Activated T-helper 1 cell treated with anti-CD3 and anti-CD28 coated beads, Interleukin-12 subunit alpha, Interleukin-12 subunit beta, Interleukin-2, Interleukin-4 antibody, amounts not matched to agents 30 ng/mL and 10 ng/mL and 1 ng/mL, durations not matched to agents 14 hours and 24 hours and 36 hours (primary cell): ENCODE measurements at regions not wholly inside any gene's neighbourhood (a gene's known extent, or its start where the extent isn't known, plus 50 kb on each side); places are given as distances from the start of the nearest gene placed in this dataset.

ENCODE experiments used
- DNase-seq: peaks from one replicate; pipeline ENCODE4 v3.0.0; 2021; ENCODE audit warnings: low spot score
- H3K27ac Mint-ChIP-seq: one replicate; pipeline ENCODE4 v1.8.0; 2021; ENCODE audit warnings: mild to moderate bottlenecking, mixed read lengths
- H3K27me3 Mint-ChIP-seq: one replicate; pipeline ENCODE4 v1.8.0; 2022; ENCODE audit warnings: mild to moderate bottlenecking, moderate library complexity, mixed read lengths; ENCODE audit not compliant: insufficient read depth
- H3K36me3 Mint-ChIP-seq: one replicate; pipeline ENCODE4 v1.8.0; 2021; ENCODE audit warnings: low read depth, mixed read lengths
- H3K4me1 Mint-ChIP-seq: one replicate; pipeline ENCODE4 v1.8.0; 2021; ENCODE audit warnings: low read depth, mixed read lengths
- H3K4me3 Mint-ChIP-seq: one replicate; pipeline ENCODE4 v1.8.0; 2021; ENCODE audit warnings: mild to moderate bottlenecking, moderate library complexity, mixed read lengths
- H3K9me3 Mint-ChIP-seq: one replicate; pipeline ENCODE4 v1.8.0; 2021; ENCODE audit warnings: mixed read lengths
- intact Hi-C: fragments of 100-400 bp; cut with micrococcal nuclease; formaldehyde crosslinking; loops from one replicate; pipeline ENCODE4 v1.15.1; 2024

DNA sequence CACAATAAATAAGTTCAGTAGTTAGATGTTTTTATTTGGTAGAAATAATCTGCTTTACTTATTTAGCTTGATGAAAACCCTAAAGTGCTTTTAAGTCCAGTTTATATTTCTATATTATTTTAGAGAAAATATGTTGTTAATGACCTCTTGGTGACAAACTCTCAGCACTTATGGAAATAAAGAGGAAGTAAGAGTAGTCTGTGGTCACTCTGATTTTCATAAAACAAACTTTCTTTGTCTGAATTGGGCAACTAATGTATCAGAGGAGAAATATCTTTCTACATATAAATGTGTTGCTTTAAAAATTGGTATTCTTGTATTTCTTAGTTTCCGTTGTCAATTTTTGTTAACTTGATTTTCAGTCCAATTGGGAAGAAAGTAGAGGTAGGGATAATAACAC is 878.9 kb upstream of the SEL1L start:
- Mint-ChIP-seq H3K27ac (no peak overlapping the region), H3K4me1 (no peaks in the 10 kb centered on the region), H3K36me3 (no peaks in the 10 kb centered on the region), H3K9me3 (peaks cover 16% of the 10 kb centered on the region), H3K4me3 (no peak overlapping the region), H3K27me3 (no peaks in the 10 kb centered on the region)
- DNase-seq: no peak
- intact Hi-C loops: no loop called here

DNA sequence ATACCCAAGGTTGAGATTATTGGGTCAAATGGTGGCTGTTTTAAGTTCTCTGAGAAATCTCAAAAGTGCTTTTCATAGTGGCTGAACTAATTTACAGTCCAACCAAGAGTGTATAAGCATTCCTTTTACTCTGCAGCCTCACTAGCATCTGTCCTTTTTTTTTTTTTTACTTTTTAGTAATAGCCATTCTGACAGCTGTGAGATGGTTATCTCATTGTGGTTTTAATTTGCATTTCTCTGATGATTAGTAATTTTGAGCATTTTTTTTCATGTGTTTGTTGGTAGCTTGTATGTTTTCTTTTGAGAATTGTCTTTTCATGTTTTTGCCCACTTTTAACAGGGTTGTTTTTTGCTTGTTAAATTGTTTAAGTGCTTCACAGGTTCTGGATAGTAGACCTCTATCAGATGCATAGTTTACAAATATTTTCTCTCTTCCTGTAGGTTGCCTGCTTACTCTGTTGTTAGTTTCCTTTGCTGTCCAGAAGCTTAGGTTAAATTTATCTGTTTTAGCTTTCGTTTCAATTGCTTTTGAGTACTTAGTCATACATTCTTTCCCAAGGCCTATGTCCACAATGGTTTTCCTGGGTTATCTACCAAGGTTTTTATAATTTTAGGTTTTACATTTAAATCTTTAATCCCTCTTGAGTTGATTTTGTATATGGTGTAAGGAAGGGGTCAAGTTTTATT is 881.3 kb upstream of the SEL1L start:
- Mint-ChIP-seq H3K4me1 (no peaks in the 10 kb centered on the region), H3K4me3 (no peak overlapping the region), H3K9me3 (peaks cover 32% of the 10 kb centered on the region), H3K36me3 (no peaks in the 10 kb centered on the region), H3K27me3 (no peaks in the 10 kb centered on the region), H3K27ac (no peak overlapping the region)
- DNase-seq: no peak
- intact Hi-C loops: no loop called here

DNA sequence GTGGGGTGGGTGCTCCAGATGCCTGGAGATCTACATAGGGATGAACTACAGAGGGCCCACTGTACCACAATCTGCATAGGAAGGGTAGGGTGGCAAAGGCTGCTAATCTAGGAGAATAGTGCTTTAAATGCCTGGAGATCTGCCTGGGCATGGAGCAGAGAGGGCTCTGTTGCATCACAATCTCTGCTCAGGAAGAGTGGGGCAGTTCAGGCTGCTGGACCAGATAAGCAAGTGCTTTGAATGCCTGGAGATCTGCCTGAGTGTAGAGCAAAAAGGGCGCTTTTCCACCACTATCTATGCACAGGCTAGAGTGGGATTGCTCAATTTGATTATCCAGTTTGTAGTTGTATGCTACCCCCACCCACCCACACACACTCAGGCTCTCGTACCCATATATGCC is 886.3 kb upstream of the SEL1L start:
- peaks cover 50% of the 10 kb centered on the region for H3K9me3 Mint-ChIP-seq
- no peaks in the 10 kb centered on the region for H3K36me3 Mint-ChIP-seq
- H3K4me3 Mint-ChIP-seq: no peak overlapping the region
- no peaks in the 10 kb centered on the region for H3K27me3 Mint-ChIP-seq
- intact Hi-C loops: no loop called here
- no peak for DNase-seq
- no peaks in the 10 kb centered on the region for H3K4me1 Mint-ChIP-seq
- no peak overlapping the region for H3K27ac Mint-ChIP-seq

DNA sequence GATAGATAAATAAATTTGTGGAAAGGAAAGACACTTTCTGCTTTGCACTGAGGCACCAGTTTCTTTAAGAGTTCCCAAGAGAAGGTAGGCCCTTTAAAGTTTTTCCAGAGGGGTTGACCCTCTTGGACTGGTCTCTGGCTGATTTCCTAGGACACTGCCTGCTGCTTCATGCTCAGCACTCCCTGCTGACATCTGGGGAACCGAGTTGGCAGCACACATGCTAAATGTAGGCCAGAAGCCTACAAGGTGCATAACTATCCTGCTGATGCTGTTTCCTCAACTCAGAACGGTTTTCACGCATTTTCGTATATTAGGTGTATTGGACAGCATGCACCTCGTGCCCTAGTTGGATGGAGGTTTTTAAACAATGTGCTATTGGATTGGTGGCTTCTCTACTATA is 887.2 kb upstream of the SEL1L start:
- no peaks in the 10 kb centered on the region for H3K36me3 Mint-ChIP-seq
- intact Hi-C loops: no loop called here
- no peaks in the 10 kb centered on the region for H3K4me1 Mint-ChIP-seq
- H3K4me3 Mint-ChIP-seq: no peak overlapping the region
- DNase-seq: no peak
- H3K27me3 Mint-ChIP-seq: no peaks in the 10 kb centered on the region
- peaks cover 44% of the 10 kb centered on the region for H3K9me3 Mint-ChIP-seq
- no peak overlapping the region for H3K27ac Mint-ChIP-seq

DNA sequence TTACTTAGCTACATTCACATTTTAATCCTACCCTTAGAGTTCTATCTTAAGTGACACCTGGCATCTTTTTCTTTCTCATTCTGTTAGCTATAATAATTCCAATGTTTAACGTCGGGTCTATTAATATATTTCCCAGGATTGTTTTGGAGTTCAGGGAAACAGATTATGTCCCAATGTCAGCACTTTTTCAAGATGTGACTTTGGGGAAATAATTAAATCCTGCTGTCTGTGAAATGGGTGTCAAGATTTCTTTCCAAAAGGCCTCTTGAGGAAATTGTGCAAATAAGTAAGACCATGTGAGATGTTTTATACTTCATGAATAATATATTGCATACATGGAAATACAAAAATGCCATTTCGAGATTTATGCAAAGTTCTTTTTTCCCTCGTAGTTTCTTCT is 887.6 kb upstream of the SEL1L start:
- Mint-ChIP-seq H3K27me3 (no peaks in the 10 kb centered on the region), H3K4me1 (no peaks in the 10 kb centered on the region), H3K9me3 (peaks cover 42% of the 10 kb centered on the region), H3K27ac (no peak overlapping the region), H3K36me3 (no peaks in the 10 kb centered on the region), H3K4me3 (no peak overlapping the region)
- intact Hi-C loops: no loop called here
- no peak for DNase-seq

DNA sequence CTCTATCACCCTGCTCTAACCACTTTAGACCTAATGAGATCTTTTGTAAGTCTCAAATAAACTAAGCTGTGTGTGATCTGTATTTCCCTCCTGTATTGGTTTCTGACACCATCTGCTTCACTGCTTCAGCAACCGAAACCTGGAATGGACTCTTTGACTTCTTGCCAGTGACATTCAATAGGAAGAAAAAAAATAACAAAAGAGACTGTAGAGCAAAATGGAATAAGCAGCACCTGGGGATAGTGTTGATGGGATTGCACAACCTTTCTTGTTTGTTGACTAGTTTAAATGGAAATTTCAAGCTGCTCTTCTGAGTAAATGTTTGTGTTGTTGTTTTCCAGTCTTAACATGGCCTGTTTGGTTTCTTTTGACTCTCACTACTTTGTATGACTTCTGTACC is 888.6 kb upstream of the SEL1L start:
- Mint-ChIP-seq H3K27ac (no peak overlapping the region), H3K9me3 (peaks cover 37% of the 10 kb centered on the region), H3K36me3 (no peaks in the 10 kb centered on the region), H3K4me1 (no peaks in the 10 kb centered on the region), H3K27me3 (no peaks in the 10 kb centered on the region), H3K4me3 (no peak overlapping the region)
- DNase-seq: no peak
- intact Hi-C loops: no loop called here

DNA sequence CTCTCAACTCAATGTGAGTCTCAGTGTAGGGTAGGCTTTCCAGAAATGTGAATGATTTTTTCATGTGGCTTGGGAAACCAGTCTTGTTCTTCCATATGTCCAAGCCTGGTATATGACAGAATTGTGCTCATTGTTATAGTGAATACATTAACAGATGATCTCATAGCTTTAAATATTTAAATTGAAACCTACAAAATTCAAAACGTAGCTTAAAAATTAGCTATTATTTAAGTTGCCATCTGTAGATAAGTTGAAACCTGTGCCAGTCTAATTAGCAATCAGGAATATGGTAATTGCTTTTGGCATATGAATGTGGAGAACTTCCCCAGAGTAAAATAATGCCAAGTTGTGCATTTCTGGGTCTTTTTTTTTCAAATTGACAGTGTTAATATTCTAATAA is 891.6 kb upstream of the SEL1L start:
- intact Hi-C loops: no loop called here
- no peak for DNase-seq
- H3K4me1 Mint-ChIP-seq: no peaks in the 10 kb centered on the region
- H3K36me3 Mint-ChIP-seq: no peaks in the 10 kb centered on the region
- peaks cover 28% of the 10 kb centered on the region for H3K9me3 Mint-ChIP-seq
- H3K27ac Mint-ChIP-seq: no peak overlapping the region
- H3K4me3 Mint-ChIP-seq: no peak overlapping the region
- H3K27me3 Mint-ChIP-seq: no peaks in the 10 kb centered on the region

DNA sequence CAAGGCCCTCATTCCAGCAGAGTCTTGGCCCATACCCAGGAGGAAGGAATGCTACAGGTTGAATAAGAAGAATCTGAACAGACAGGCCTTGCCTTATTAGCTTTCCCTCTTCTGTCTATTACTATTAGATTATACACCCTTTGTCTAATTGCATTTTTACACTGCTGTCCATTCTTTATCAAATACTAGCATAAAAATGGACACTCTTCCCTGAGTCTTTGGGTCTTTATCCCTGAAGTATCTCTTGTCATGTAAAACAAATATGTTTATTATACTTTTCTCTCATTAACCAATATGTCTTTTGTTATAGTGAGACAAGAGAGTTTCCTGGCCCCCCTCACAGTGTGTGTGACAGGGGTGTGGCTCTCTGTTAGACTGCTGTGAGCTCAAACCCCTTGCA is 897.4 kb upstream of the SEL1L start:
- H3K27ac Mint-ChIP-seq: no peak overlapping the region
- H3K4me1 Mint-ChIP-seq: no peaks in the 10 kb centered on the region
- no peaks in the 10 kb centered on the region for H3K36me3 Mint-ChIP-seq
- no peak for DNase-seq
- H3K27me3 Mint-ChIP-seq: no peaks in the 10 kb centered on the region
- peaks cover 19% of the 10 kb centered on the region for H3K9me3 Mint-ChIP-seq
- intact Hi-C loops: no loop called here
- H3K4me3 Mint-ChIP-seq: no peak overlapping the region

DNA sequence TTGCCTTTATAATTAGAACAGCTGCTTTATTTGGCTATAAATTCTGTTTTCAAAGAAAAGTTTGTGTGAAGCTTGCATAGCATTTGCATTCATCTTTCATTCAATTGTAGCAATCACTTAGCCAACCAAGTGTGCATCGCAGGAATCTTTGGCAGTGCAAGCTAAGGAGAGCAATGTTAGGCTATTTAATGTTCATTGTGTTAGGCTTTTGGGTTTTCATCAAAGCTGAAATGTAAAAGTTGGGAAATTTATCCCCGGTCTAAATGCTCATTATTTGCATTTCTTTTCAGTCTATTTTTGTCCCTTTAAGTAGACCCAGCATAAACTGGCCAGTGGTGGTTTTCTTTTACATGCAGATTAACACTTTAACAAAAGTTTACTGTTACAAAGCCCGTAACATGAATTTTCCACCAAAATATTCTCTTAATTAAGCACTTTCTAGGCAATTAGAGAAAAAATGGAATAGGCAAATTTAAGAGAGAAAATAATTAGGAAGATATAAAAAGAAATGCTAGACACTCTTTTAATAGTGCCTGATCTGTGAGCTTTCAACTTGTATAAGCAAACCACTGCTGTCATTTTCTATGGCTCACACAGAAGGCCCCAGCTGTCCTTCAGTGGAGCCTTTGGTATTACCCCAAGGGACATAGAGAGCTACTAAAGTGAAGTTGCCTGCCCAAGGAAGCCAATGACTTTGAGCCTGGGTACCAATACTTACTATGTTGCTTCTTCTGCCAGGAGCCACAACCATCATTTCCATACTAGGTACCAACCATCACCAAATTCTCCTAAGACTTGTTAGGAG is 898.9 kb upstream of the SEL1L start:
- DNase-seq: no peak
- H3K9me3 Mint-ChIP-seq: peaks cover 22% of the 10 kb centered on the region
- H3K4me3 Mint-ChIP-seq: no peak overlapping the region
- intact Hi-C loops: no loop called here
- H3K27me3 Mint-ChIP-seq: no peaks in the 10 kb centered on the region
- no peaks in the 10 kb centered on the region for H3K36me3 Mint-ChIP-seq
- no peak overlapping the region for H3K27ac Mint-ChIP-seq
- no peaks in the 10 kb centered on the region for H3K4me1 Mint-ChIP-seq

DNA sequence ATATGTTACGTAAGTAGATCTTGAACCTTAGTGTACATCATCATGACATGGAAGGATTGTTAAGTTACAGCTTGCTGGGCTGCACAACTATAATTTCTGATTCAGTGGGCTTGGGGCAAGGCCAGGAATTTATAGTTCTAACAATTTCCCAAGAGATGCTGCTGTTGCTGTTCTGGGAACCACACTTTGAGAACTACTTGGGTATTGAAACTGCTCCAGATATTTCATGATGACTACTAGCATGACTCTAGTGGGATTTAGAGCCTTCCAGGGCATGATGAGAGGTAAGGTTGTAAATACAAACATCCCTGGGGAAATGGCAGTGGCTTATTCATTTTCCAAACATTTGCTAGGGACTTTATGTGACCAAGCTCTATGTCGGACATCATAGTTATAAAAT is 904.8 kb upstream of the SEL1L start:
- H3K27ac Mint-ChIP-seq: no peak overlapping the region
- intact Hi-C loops: no loop called here
- H3K36me3 Mint-ChIP-seq: no peaks in the 10 kb centered on the region
- no peaks in the 10 kb centered on the region for H3K4me1 Mint-ChIP-seq
- H3K9me3 Mint-ChIP-seq: peaks cover 21% of the 10 kb centered on the region
- H3K27me3 Mint-ChIP-seq: no peaks in the 10 kb centered on the region
- DNase-seq: no peak
- H3K4me3 Mint-ChIP-seq: no peak overlapping the region

DNA sequence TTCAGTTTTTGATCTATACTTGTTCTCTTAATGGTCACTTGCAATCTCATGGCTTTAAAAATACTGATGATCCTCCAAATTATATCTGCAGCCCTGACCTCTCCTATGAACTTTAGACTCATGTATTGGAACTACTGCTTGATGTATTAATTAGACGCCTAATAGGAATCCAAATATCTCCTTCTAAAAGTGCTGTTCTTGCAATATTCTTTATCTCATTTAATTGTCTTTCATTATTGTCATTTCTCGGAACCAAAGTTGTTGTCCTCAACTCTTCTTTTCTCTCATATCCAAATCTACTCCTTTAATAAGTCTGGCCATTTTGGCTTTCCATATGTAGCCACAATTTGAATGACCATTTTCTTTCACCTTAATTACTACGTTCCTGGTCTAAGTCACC is 907.6 kb upstream of the SEL1L start:
- H3K36me3 Mint-ChIP-seq: no peaks in the 10 kb centered on the region

DNA sequence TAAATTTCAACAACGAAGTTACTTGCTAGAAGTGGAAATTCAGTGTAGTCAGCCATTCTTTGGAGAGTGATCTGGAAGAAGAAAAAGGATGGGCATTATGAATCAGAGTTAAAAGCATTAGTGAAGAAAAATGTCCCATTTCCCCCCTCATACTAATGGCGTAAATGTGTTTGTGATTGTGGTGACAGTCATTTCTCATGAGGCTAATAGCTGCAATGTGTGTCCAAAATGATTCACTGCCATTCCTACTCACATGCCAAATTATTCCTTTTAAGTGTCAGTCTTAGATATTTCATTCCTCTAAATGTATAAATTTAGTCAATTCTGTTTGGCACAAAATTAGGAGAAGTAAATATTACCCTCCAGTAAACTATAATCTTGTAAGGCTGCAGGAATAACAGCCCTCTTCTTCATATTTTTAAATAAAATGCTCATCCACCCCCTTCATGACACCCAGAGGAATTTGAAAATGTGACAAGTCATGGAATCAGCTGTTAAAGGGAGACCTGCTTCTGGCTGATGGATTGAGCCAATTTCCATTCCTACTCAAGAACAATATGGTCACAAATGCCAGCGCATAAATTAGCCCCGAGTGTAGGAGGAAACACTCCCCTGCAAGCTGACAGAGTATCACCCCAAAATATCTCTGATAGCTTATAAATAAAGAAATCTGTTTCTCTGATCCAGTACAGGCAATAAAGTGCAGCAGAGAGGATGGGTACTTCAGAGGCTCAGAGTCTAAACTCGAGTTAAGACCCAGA is 912.3 kb upstream of the SEL1L start:
- Mint-ChIP-seq H3K4me3 (no peak overlapping the region), H3K36me3 (no peaks in the 10 kb centered on the region), H3K27me3 (no peaks in the 10 kb centered on the region), H3K9me3 (peaks cover 14% of the 10 kb centered on the region), H3K4me1 (no peaks in the 10 kb centered on the region), H3K27ac (no peak overlapping the region)
- DNase-seq: no peak
- intact Hi-C loops: no loop called here

More for the DNA sequence above, 907.6 kb upstream of the SEL1L start:
- H3K4me1 Mint-ChIP-seq: no peaks in the 10 kb centered on the region
- H3K4me3 Mint-ChIP-seq: no peak overlapping the region
- no peak overlapping the region for H3K27ac Mint-ChIP-seq
- intact Hi-C loops: no loop called here
- no peaks in the 10 kb centered on the region for H3K27me3 Mint-ChIP-seq
- DNase-seq: no peak
- peaks cover 14% of the 10 kb centered on the region for H3K9me3 Mint-ChIP-seq

DNA sequence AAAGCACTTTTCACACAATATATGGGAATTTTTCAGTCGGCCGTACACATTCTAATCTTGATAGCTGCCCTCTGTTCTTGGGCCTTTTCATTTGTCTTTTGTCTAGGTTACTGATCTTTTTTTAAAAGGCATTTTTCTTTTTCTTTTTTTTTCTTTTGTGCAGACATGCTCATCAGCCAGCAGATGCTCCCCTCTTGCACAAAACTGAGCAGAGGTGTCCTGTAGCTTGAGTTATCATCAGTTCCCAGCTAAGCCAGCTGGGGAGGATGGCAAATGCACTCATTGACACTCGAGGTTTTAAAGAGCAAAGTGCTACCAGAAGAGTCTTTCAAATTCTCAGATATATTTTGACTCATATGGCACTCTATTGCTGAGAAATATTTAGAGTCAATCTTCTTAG is 913.9 kb upstream of the SEL1L start:
- H3K36me3 Mint-ChIP-seq: no peaks in the 10 kb centered on the region
- H3K27me3 Mint-ChIP-seq: no peaks in the 10 kb centered on the region
- H3K9me3 Mint-ChIP-seq: peaks cover 8% of the 10 kb centered on the region

More for the DNA sequence above, 913.9 kb upstream of the SEL1L start:
- Mint-ChIP-seq H3K4me3 (no peak overlapping the region), H3K27ac (no peak overlapping the region), H3K4me1 (no peaks in the 10 kb centered on the region)
- intact Hi-C loops: no loop called here
- no peak for DNase-seq
